Endothelial cell of umbilical vein (primary cell): ENCODE measurements at regions not wholly inside any gene's neighbourhood (a gene's known extent, or its start where the extent isn't known, plus 50 kb on each side); places are given as distances from the start of the nearest gene placed in this dataset.

Source experiments
- BruUV-seq: library from RNA; stranded (reverse); fragments of 400-500 nt; replicated peaks from 2 replicates; lab custom pipeline; 2021; lab: Mats Ljungman, UMichigan
- CTCF ChIA-PET: fragments of 300-600, 350-600 bp; sonication (Branson Sonifier 250); formaldehyde crosslinking; loops from one replicate; lab custom pipeline; 2021; ENCODE audit warnings: antibody characterized with exemption, inconsistent platforms; lab: Charles Lee
- POLR2A ChIA-PET: fragments of 300-600, 350-600 bp; sonication (Branson Sonifier 250); formaldehyde crosslinking; loops from one replicate; lab custom pipeline; 2021; ENCODE audit warnings: antibody characterized with exemption, inconsistent platforms; lab: Charles Lee
- DNase-seq: peaks from one replicate; pipeline ENCODE4 v3.0.0-alpha.2; 2011; ENCODE audit warnings: low read depth, low spot score
- FAIRE-seq: peaks from 2 replicates; lab custom pipeline; 2011; peaks lifted over from hg19 to GRCh38; lab: Jason Lieb, UNC
- H2AFZ ChIP-seq: 2 replicates; pipeline ENCODE4 v1.6.0; 2012; ENCODE audit warnings: low read depth, low read length, control low read depth, inconsistent platforms
- H3K27ac ChIP-seq: 2 replicates; pipeline ENCODE4 v1.5.1; 2011; ENCODE audit warnings: low read depth, mild to moderate bottlenecking, control low read depth, low read length, moderate library complexity; ENCODE audit not compliant: insufficient read depth
- H3K27me3 ChIP-seq, 2 experiments: 2 replicates each; pipeline versions ENCODE4 v1.6.0 to v1.6.1; 2011; ENCODE audit warnings: low read length in 2 of 2, mixed read lengths in 1 of 2; ENCODE audit not compliant: control insufficient read depth in 2 of 2, insufficient read depth in 2 of 2
- H3K36me3 ChIP-seq, 2 experiments: 2 replicates in 1 of 2; 3 replicates in 1 of 2; pipeline ENCODE4 v1.5.1; 2011; ENCODE audit warnings: low read length in 2 of 2, mild to moderate bottlenecking in 1 of 2, moderate library complexity in 1 of 2; ENCODE audit not compliant: control insufficient read depth in 2 of 2, insufficient read depth in 2 of 2; ENCODE audit errors: extremely low read depth in 1 of 2
- H3K4me1 ChIP-seq: 3 replicates; pipeline ENCODE4 v1.5.1; 2011; ENCODE audit warnings: mild to moderate bottlenecking, low read length; ENCODE audit not compliant: control insufficient read depth, insufficient read depth; ENCODE audit errors: extremely low read depth
- H3K4me2 ChIP-seq: 2 replicates; pipeline ENCODE4 v1.6.1; 2011; ENCODE audit warnings: low read length, control low read depth, mixed read lengths; ENCODE audit not compliant: insufficient read depth
- H3K4me3 ChIP-seq, 3 experiments: fragments of 200-600 bp in 1 of 3; sonication (generic), shearing (Covaris generic) in 1 of 3; replicated peaks in 1 of 3; 2 replicates each; pipeline ENCODE4 v1.5.1; 2011 to 2016; ENCODE audit warnings: control low read depth in 3 of 3, low read length in 3 of 3, mild to moderate bottlenecking in 2 of 3, inconsistent platforms in 1 of 3, low read depth in 1 of 3, moderate library complexity in 1 of 3; ENCODE audit not compliant: insufficient read depth in 1 of 3
- H3K79me2 ChIP-seq: 2 replicates; pipeline ENCODE4 v1.6.0; 2012; ENCODE audit warnings: low read length, inconsistent platforms; ENCODE audit not compliant: control insufficient read depth, insufficient read depth
- H3K9ac ChIP-seq: replicated peaks from 2 replicates; pipeline ENCODE3; 2011; ENCODE audit warnings: low read length, control low read depth; ENCODE audit not compliant: insufficient read depth; ENCODE audit errors: extremely low read depth
- H3K9me1 ChIP-seq: replicated peaks from 3 replicates; pipeline ENCODE4 v1.6.0; 2011; ENCODE audit warnings: mild to moderate bottlenecking, low read length; ENCODE audit not compliant: control insufficient read depth, insufficient read depth; ENCODE audit errors: extremely low read depth
- H3K9me3 ChIP-seq: replicated peaks from 2 replicates; pipeline ENCODE4 v1.5.1; 2012; ENCODE audit warnings: low read length, inconsistent platforms; ENCODE audit not compliant: control insufficient read depth, insufficient read depth
- H4K20me1 ChIP-seq: replicated peaks from 2 replicates; pipeline ENCODE3; 2011; ENCODE audit warnings: mild to moderate bottlenecking, low read length; ENCODE audit not compliant: control insufficient read depth, insufficient read depth; ENCODE audit errors: extremely low read depth
- CTCF ChIP-seq, 2 donors: IDR thresholded peaks; 1 replicate in 1 of 2; 2 replicates in 1 of 2; pipeline ENCODE4 v1.5.1; 2011; ENCODE audit warnings: low read length in 2 of 2, mild to moderate bottlenecking in 2 of 2, moderate library complexity in 2 of 2, control low read depth in 1 of 2, inconsistent platforms in 1 of 2, low read depth in 1 of 2; ENCODE audit not compliant: insufficient read depth in 1 of 2; ENCODE audit errors: extremely low read depth in 1 of 2
- EZH2 ChIP-seq: IDR thresholded peaks from 2 replicates; pipeline ENCODE4 v1.6.1; 2012; ENCODE audit warnings: borderline replicate concordance, low read depth, mild to moderate bottlenecking, moderate library complexity, low read length, inconsistent platforms; ENCODE audit not compliant: severe bottlenecking
- FOS ChIP-seq: IDR thresholded peaks from 2 replicates; pipeline ENCODE4 v1.6.1; 2011; ENCODE audit warnings: mild to moderate bottlenecking, low read length, moderate library complexity, borderline replicate concordance; ENCODE audit not compliant: insufficient read depth
- GATA2 ChIP-seq: IDR thresholded peaks from 2 replicates; pipeline ENCODE4 v1.7.0; 2011; ENCODE audit warnings: low read depth, mild to moderate bottlenecking, moderate library complexity, mixed read lengths, low read length; ENCODE audit not compliant: insufficient read length, insufficient read depth
- JUN ChIP-seq: IDR thresholded peaks from 2 replicates; pipeline ENCODE4 v1.6.1; 2011; ENCODE audit warnings: borderline replicate concordance, low read depth; ENCODE audit not compliant: insufficient read length, insufficient read depth
- MAX ChIP-seq: IDR thresholded peaks from 2 replicates; pipeline ENCODE4 v1.6.1; 2011; ENCODE audit not compliant: insufficient read depth, insufficient read length
- MYC ChIP-seq: IDR thresholded peaks from one replicate; pipeline ENCODE4 v1.6.1; 2011; ENCODE audit warnings: mild to moderate bottlenecking, low read depth, low read length
- POLR2A ChIP-seq: IDR thresholded peaks from 2 replicates; pipeline ENCODE4 v1.6.1; 2012; ENCODE audit warnings: low read depth, mild to moderate bottlenecking, control low read depth, low read length
- POLR2AphosphoS5 ChIP-seq: IDR thresholded peaks from 2 replicates; pipeline ENCODE4 v1.6.1; 2012; ENCODE audit warnings: low read depth, mild to moderate bottlenecking, control low read depth, low read length, moderate library complexity; ENCODE audit not compliant: insufficient read depth
- dilution Hi-C: fragments of 300-500 bp; cut with MboI; formaldehyde crosslinking; loops from one replicate; pipeline ENCODE4 v1.15.0; 2019; ENCODE audit warnings: low sequenced_read_pairs; ENCODE audit not compliant: extremely low pct_ligation_motif_present
- intact Hi-C: fragments of 100-400 bp; cut with micrococcal nuclease; formaldehyde crosslinking; loops from one replicate; pipeline ENCODE4 v1.10.0; 2022

- no peak overlapping the region for H3K4me3 ChIP-seq
- H3K4me1 ChIP-seq, result peaks cover 5% of the 10 kb centered on the region
- dilution Hi-C loops (no loop called here), intact Hi-C loops (no loop called here)
- no peaks in the 10 kb centered on the region for H3K36me3 ChIP-seq
- H3K79me2 ChIP-seq, result no peaks in the 10 kb centered on the region
- H3K27ac ChIP-seq, result no peak overlapping the region
- no peaks in the 10 kb centered on the region for H3K27me3 ChIP-seq
- TF ChIP-seq POLR2A (no peak), JUN (no peak), POLR2AphosphoS5 (no peak), MAX (no peak), MYC (no peak), EZH2 (no peak), GATA2 (no peak), FOS (no peak), CTCF (IDR thresholded peaks at IDR 0.05; ENCODE audit: extremely low read depth in 1 of 2, insufficient read depth in 1 of 2, low read depth in 1 of 2, low read length in 2 of 2) (no peak)
- no peaks in the 10 kb centered on the region for H4K20me1 ChIP-seq
- no peak for DNase-seq
- BruUV-seq, result no TSS peak
- FAIRE-seq, result no peak
- H3K9me3 ChIP-seq, result no peaks in the 10 kb centered on the region
- POLR2A ChIA-PET, result no interaction called here
- H3K9ac ChIP-seq, result no peak overlapping the region
- CTCF ChIA-PET, result interaction anchor here (1.0 kb wide), 1 partner anchor 21 kb away, joined by 3 read pairs; no protein-coding TSS in a partner anchor
- no peak overlapping the region for H2AFZ ChIP-seq
- no peak overlapping the region for H3K4me2 ChIP-seq
- H3K9me1 ChIP-seq, result no peaks in the 10 kb centered on the region
Observed at GRCh38 chr15:35622641-35623340, 76.8 kb upstream of the DPH6 start.
